Chondrocyte (in vitro differentiated cells): ENCODE measurements at regions not wholly inside any gene's neighbourhood (a gene's known extent, or its start where the extent isn't known, plus 50 kb on each side); places are given as distances from the start of the nearest gene placed in this dataset.

ENCODE experiments used
- DNase-seq: peaks from one replicate; pipeline ENCODE4 v3.0.0; 2021; ENCODE audit warnings: mixed read lengths, low spot score
- H3K27ac Mint-ChIP-seq: one replicate; pipeline ENCODE4 v1.8.0; 2021; ENCODE audit warnings: mild to moderate bottlenecking, moderate library complexity, mixed read lengths; ENCODE audit not compliant: unreplicated experiment
- H3K27me3 Mint-ChIP-seq: 2 replicates; pipeline ENCODE4 v1.8.0; 2021; ENCODE audit warnings: low read depth, mixed read lengths
- H3K36me3 Mint-ChIP-seq: 2 replicates; pipeline ENCODE4 v1.8.0; 2021; ENCODE audit warnings: low read depth, mixed read lengths
- H3K4me1 Mint-ChIP-seq: 2 replicates; pipeline ENCODE4 v1.8.0; 2021; ENCODE audit warnings: low read depth, mild to moderate bottlenecking, mixed read lengths
- H3K4me3 Mint-ChIP-seq: one replicate; pipeline ENCODE4 v1.8.0; 2021; ENCODE audit warnings: mild to moderate bottlenecking, moderate library complexity, mixed read lengths; ENCODE audit not compliant: unreplicated experiment
- H3K9me3 Mint-ChIP-seq: 2 replicates; pipeline ENCODE4 v1.8.0; 2021; ENCODE audit warnings: low read depth, mixed read lengths
- CTCF ChIP-seq: fragments of 200-600 bp; sonication (generic); IDR thresholded peaks from 2 replicates; pipeline ENCODE4 v1.5.0; 2021; ENCODE audit warnings: antibody characterized with exemption, mild to moderate bottlenecking, moderate library complexity

DNA sequence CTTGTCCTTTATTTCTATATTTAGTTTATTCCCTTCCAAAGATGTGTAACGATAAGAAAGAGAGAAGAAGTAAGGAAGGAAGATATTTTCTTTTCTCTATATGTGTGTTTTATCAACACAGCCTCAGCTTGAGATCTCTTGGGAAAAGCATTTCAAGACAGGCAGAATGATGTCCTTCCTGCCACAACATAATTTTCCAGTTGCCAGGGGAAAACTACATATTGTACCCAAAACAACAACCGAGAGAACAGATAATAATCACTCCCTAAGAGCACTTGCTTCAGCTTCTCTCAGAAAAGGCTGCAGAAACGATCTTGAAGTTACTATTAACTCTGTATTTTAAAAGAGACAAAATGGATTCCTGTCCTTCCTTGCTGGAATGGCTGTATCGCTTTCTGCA, 151.4 kb upstream of the ITGB1 start:
- Mint-ChIP-seq H3K9me3 (no peaks in the 10 kb centered on the region), H3K27me3 (no peaks in the 10 kb centered on the region), H3K36me3 (no peaks in the 10 kb centered on the region), H3K27ac (no peak overlapping the region), H3K4me1 (peaks cover 50% of the 10 kb centered on the region), H3K4me3 (no peak overlapping the region)
- no peak for DNase-seq
- no peak for TF ChIP-seq CTCF

GRCh38 chr10:33107953-33108352, 149.9 kb upstream of the ITGB1 start:
- DNase-seq = no peak
- no peak overlapping the region for H3K27ac Mint-ChIP-seq
- H3K4me1 Mint-ChIP-seq = peaks cover 38% of the 10 kb centered on the region

DNA sequence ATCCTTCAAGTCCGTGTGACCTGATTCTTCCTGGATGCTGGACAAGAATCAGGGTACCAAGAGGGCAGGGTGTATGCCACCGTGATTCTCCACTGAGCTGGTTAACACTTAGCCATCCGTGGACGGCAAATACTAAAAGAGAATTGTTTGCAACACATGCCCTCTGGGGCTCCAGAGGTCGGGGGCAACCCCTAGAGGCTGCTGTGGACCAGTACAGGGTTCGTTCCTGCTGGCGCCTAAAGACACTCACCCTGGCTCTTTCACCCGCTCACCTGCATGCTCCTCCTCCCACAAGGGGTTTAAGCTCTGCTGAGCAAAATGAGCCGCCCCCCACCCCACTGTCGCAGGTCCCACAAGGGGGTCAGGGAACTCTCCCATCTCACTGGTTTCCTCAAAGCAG, 148.7 kb upstream of the ITGB1 start:
- H3K4me1 Mint-ChIP-seq = peaks cover 29% of the 10 kb centered on the region
- H3K27me3 Mint-ChIP-seq = no peaks in the 10 kb centered on the region
- H3K4me3 Mint-ChIP-seq = no peak overlapping the region
- H3K27ac Mint-ChIP-seq = no peak overlapping the region
- H3K36me3 Mint-ChIP-seq = no peaks in the 10 kb centered on the region
- no peak for DNase-seq
- H3K9me3 Mint-ChIP-seq = peaks cover 3% of the 10 kb centered on the region
- no peak for TF ChIP-seq CTCF

More at GRCh38 chr10:33107953-33108352, 149.9 kb upstream of the ITGB1 start:
- Mint-ChIP-seq H3K4me3 (no peak overlapping the region), H3K27me3 (no peaks in the 10 kb centered on the region), H3K9me3 (peaks cover 3% of the 10 kb centered on the region), H3K36me3 (no peaks in the 10 kb centered on the region)
- TF ChIP-seq CTCF = no peak

- peaks cover 13% of the 10 kb centered on the region for H3K4me1 Mint-ChIP-seq
- TF ChIP-seq CTCF = no peak
- H3K27ac Mint-ChIP-seq = no peak overlapping the region
- H3K9me3 Mint-ChIP-seq = peaks cover 6% of the 10 kb centered on the region
- no peak overlapping the region for H3K4me3 Mint-ChIP-seq
- H3K36me3 Mint-ChIP-seq = no peaks in the 10 kb centered on the region
- no peak for DNase-seq
- H3K27me3 Mint-ChIP-seq = no peaks in the 10 kb centered on the region
Observed at GRCh38 chr10:33103863-33104379, 145.9 kb upstream of the ITGB1 start.

DNA sequence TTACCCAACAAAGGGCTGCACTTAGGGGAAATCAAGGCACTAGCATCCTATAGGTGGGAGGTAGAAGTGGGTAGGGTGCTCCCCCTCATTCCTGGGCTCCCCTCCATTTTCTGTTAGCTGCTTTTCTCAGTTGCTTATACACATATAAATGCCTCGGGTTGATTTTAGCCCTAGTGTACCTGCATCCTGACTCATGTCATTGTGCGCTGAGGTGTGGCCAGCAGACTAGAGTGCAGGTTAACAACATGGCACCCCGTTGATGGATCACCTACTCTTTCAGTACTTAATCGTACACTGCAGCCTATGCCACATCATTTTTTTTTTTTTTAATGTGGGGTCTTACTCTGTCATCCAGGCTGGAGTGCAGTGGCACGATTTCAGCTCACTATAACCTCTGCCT, 144.0 kb upstream of the ITGB1 start:
- TF ChIP-seq CTCF = no peak
- Mint-ChIP-seq H3K4me3 (no peak overlapping the region), H3K4me1 (peaks cover 13% of the 10 kb centered on the region), H3K27ac (no peak overlapping the region), H3K36me3 (no peaks in the 10 kb centered on the region), H3K27me3 (no peaks in the 10 kb centered on the region), H3K9me3 (peaks cover 6% of the 10 kb centered on the region)
- DNase-seq = no peak
